NCI-H2107 treated with DMSO at 0.1 percent for 48 hours (cell line): ENCODE measurements at regions not wholly inside any gene's neighbourhood (a gene's known extent, or its start where the extent isn't known, plus 50 kb on each side); places are given as distances from the start of the nearest gene placed in this dataset.

Experiments
- DNase-seq: peaks from one replicate; lab custom pipeline; 2025; ENCODE audit not compliant: unreplicated experiment; lab: John Stamatoyannopoulos, UW

- no peak for DNase-seq
Observed at GRCh38 chr20:10802236-10802635, 128.4 kb upstream of the JAG1 start.

GRCh38 chr20:10805764-10806163 is 132.0 kb upstream of the JAG1 start:
- no peak for DNase-seq

GRCh38 chr20:10806539-10806938 is 132.7 kb upstream of the JAG1 start:
- no peak for DNase-seq

- no peak for DNase-seq
Observed at GRCh38 chr20:10807013-10807412, 133.2 kb upstream of the JAG1 start.

GRCh38 chr20:10812759-10813327 is 139.0 kb upstream of the JAG1 start:
- DNase-seq, result no peak

GRCh38 chr20:10823585-10823984 is 149.8 kb upstream of the JAG1 start:
- no peak for DNase-seq

GRCh38 chr20:10824750-10825500 is 151.1 kb upstream of the JAG1 start:
- no peak for DNase-seq

GRCh38 chr20:10826111-10826510 is 152.3 kb upstream of the JAG1 start:
- no peak for DNase-seq

GRCh38 chr20:10828180-10828579 is 154.4 kb upstream of the JAG1 start:
- no peak for DNase-seq

GRCh38 chr20:10832141-10832540 is 158.3 kb upstream of the JAG1 start:
- no peak for DNase-seq

GRCh38 chr20:10837901-10838300 is 164.1 kb upstream of the JAG1 start:
- DNase-seq, result no peak

- DNase-seq, result no peak
Observed at GRCh38 chr20:10842116-10842515, 168.3 kb upstream of the JAG1 start.

GRCh38 chr20:10843146-10843711 is 169.4 kb upstream of the JAG1 start:
- DNase-seq, result no peak

GRCh38 chr20:10846766-10847165 is 173.0 kb upstream of the JAG1 start:
- DNase-seq, result no peak

- no peak for DNase-seq
Observed at GRCh38 chr20:10848810-10849370, 175.1 kb upstream of the JAG1 start.

GRCh38 chr20:10853176-10853575 is 179.4 kb upstream of the JAG1 start:
- no peak for DNase-seq

- DNase-seq, result no peak
Observed at GRCh38 chr20:10853731-10854130, 179.9 kb upstream of the JAG1 start.

- no peak for DNase-seq
Observed at GRCh38 chr20:10854976-10855375, 181.2 kb upstream of the JAG1 start.

- DNase-seq, result no peak
Observed at GRCh38 chr20:10855778-10856177, 182.0 kb upstream of the JAG1 start.

GRCh38 chr20:10856237-10857015 is 182.6 kb upstream of the JAG1 start:
- DNase-seq, result no peak

- no peak for DNase-seq
Observed at GRCh38 chr20:10857352-10858070, 183.7 kb upstream of the JAG1 start.
